Cardiac fibroblast (primary cell): ENCODE measurements at regions not wholly inside any gene's neighbourhood (a gene's known extent, or its start where the extent isn't known, plus 50 kb on each side); places are given as distances from the start of the nearest gene placed in this dataset.

ENCODE experiments used
- DNase-seq, 2 donors: peaks; one replicate each; pipeline versions ENCODE4 v3.0.0 to v3.0.0-alpha.2; 2010; ENCODE audit warnings: low read depth in 2 of 2
- H3K4me3 ChIP-seq, 2 donors: replicated peaks in 1 of 2; 1 replicate in 1 of 2; 2 replicates in 1 of 2; pipeline ENCODE4 v1.5.1; 2011; ENCODE audit warnings: low read depth in 2 of 2, low read length in 2 of 2, mild to moderate bottlenecking in 2 of 2, moderate library complexity in 1 of 2
- CTCF ChIP-seq: IDR thresholded peaks from one replicate; pipeline ENCODE4 v1.5.1; 2011; ENCODE audit warnings: low read depth, mild to moderate bottlenecking, low read length, inconsistent platforms

- no peak for TF ChIP-seq CTCF
- no peak overlapping the region for H3K4me3 ChIP-seq
- peak in 1 of 2 donors; percentile 14 for DNase-seq
Measured at GRCh38 chr5:112636751-112637150, 100.9 kb upstream of the APC start.

- no peak for TF ChIP-seq CTCF
- peak in 1 of 2 donors; percentile 6 for DNase-seq
- H3K4me3 ChIP-seq = no peak overlapping the region
Measured at GRCh38 chr5:112637343-112637742, 100.3 kb upstream of the APC start.

- no peak for TF ChIP-seq CTCF
- DNase-seq = no peak
- no peak overlapping the region for H3K4me3 ChIP-seq
Measured at GRCh38 chr5:112640546-112640945, 97.1 kb upstream of the APC start.

GRCh38 chr5:112641515-112642110, 96.1 kb upstream of the APC start:
- no peak for TF ChIP-seq CTCF
- H3K4me3 ChIP-seq = no peak overlapping the region

GRCh38 chr5:112642885-112643284, 94.8 kb upstream of the APC start:
- peak in 1 of 2 donors; percentile 36 for DNase-seq
- TF ChIP-seq CTCF = no peak
- H3K4me3 ChIP-seq = no peak overlapping the region

More at GRCh38 chr5:112641515-112642110, 96.1 kb upstream of the APC start:
- DNase-seq = no peak

- H3K4me3 ChIP-seq = no peak overlapping the region
- TF ChIP-seq CTCF = no peak
- no peak for DNase-seq
Measured at GRCh38 chr5:112643339-112643971, 94.2 kb upstream of the APC start.
